ENCODE measurements at regions not wholly inside any gene's neighbourhood (a gene's known extent, or its start where the extent isn't known, plus 50 kb on each side); places are given as distances from the start of the nearest gene placed in this dataset.
"Not testable (repeated sequence)": the region's sequence is repeated elsewhere in the genome, so short reads cannot be mapped to it uniquely, and the experiment has no call there.

DNA sequence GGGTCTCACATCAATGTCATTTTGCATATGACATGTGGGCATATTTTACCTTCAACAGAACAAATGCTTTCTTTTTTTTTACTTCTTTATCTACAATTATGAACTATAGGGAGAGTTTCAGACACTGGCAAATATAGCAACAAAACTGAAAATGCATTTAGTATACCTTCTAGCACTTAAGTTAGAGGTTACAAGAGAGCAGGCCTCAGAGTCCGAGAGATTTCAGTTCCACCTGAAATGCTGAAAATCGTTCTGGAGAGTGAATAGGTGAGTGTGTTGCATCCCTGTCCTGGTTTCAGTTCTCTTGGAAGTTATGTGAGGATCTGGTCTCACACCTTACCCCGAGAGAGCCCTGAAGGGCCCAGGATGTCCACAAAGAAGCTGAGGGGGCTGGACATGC lies 337.8 kb upstream of the FRG1 start:
- TF ChIP-seq, protein P1, sequence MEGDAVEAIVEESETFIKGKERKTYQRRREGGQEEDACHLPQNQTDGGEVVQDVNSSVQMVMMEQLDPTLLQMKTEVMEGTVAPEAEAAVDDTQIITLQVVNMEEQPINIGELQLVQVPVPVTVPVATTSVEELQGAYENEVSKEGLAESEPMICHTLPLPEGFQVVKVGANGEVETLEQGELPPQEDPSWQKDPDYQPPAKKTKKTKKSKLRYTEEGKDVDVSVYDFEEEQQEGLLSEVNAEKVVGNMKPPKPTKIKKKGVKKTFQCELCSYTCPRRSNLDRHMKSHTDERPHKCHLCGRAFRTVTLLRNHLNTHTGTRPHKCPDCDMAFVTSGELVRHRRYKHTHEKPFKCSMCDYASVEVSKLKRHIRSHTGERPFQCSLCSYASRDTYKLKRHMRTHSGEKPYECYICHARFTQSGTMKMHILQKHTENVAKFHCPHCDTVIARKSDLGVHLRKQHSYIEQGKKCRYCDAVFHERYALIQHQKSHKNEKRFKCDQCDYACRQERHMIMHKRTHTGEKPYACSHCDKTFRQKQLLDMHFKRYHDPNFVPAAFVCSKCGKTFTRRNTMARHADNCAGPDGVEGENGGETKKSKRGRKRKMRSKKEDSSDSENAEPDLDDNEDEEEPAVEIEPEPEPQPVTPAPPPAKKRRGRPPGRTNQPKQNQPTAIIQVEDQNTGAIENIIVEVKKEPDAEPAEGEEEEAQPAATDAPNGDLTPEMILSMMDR (IDR thresholded peaks at IDR 0.05) = not testable (repeated sequence)
- not testable (repeated sequence) for TF ChIP-seq POLR2A (IDR thresholded peaks at IDR 0.05)
